ENCODE measurements at regions not wholly inside any gene's neighbourhood (a gene's known extent, or its start where the extent isn't known, plus 50 kb on each side); places are given as distances from the start of the nearest gene placed in this dataset. TPM values are rescaled to one million over a fixed set of nuclear protein-coding genes. Genes with fewer than 3 reads are reported as not detected.
"Not testable (repeated sequence)": the region's sequence is repeated elsewhere in the genome, so short reads cannot be mapped to it uniquely, and the experiment has no call there.

DNA sequence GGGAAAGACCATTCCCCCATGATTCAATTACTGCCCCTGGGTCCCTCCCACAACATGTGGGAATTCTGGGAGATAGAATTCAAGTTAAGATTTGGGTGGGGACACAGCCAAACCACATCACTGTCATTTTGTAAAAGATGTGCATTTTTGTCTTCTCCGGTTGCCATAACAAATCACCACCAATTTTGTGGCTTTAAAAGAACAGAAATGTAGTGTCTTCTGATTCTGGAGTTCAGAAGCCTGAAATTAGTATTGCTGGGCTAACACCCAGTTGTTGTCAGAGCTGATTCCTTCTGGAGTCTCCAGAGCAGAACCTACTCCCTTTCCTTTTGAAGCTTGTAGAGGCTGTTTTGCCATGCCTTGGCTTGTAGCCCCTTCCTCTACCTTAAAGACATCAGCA, 54.1 kb upstream of the DHRSX start:
- H3K9me3 ChIP-seq, result no peaks in the 10 kb centered on the region
- H3K4me1 ChIP-seq, result no peaks in the 10 kb centered on the region
- no peak overlapping the region for H3K27ac ChIP-seq
- intact Hi-C loops (cut with DNase I), result no loop called here
- no peak overlapping the region for H3K4me3 ChIP-seq (replicated peaks in 1 of 3)
- no peaks in the 10 kb centered on the region for H3K36me3 ChIP-seq
- no peak for TF ChIP-seq CTCF (IDR thresholded peaks at IDR 0.05)
- no peak for TF ChIP-seq POLR2A (IDR thresholded peaks at IDR 0.05)
- no peaks in the 10 kb centered on the region for H3K27me3 ChIP-seq
- 89 to 100% methylated on average over 1 of the region's 1 CpG for WGBS, 2 donors
- no peak for DNase-seq

GRCh38 chrX:2554066-2554465, 53.3 kb upstream of the DHRSX start:
- intact Hi-C loops (cut with DNase I); H3K27ac ChIP-seq; H3K36me3 ChIP-seq; DNase-seq; H3K27me3 ChIP-seq; H3K9me3 ChIP-seq; H3K4me1 ChIP-seq; H3K4me3 ChIP-seq (replicated peaks in 1 of 3): not testable (repeated sequence)
- WGBS, 2 donors, result 70 to 73% methylated on average over 6 of the region's 6 CpGs

DNA sequence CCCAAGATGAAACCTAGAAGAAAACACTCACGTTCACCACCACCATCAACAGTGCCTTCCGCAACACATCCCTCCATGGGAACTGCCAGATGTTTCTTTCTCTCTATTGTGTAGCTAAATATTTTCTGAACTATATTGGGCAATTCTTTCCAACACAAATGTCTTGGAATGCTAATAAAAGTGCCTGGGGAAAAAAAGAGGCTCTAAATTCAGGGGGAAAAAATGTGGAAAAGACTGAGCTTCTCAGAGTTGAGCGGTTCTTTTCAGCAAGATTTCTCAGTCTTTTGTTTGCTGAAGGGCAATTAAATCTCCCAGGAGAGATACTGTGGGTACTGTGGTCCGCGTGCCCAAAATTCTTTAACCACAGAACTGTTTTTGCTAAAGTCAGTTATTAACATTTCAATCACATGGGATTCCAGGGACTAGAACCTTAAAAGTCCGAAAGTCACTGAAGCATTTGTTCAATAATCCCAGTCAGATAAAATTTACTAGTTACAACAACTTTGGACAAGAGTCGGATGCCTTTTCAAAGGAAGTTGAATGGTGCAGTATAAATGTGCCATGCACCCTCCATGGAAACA, 51.9 kb upstream of the DHRSX start:
- 56 to 66% methylated on average over 7 of the region's 7 CpGs for WGBS, 2 donors
- H3K27me3 ChIP-seq, result no peaks in the 10 kb centered on the region
- H3K4me3 ChIP-seq (replicated peaks in 1 of 3), result no peak overlapping the region
- no peak overlapping the region for H3K27ac ChIP-seq
- H3K4me1 ChIP-seq, result no peaks in the 10 kb centered on the region
- no peaks in the 10 kb centered on the region for H3K9me3 ChIP-seq
- TF ChIP-seq POLR2A (IDR thresholded peaks at IDR 0.05) (no peak), CTCF (IDR thresholded peaks at IDR 0.05) (no peak)
- intact Hi-C loops (cut with DNase I), result no loop called here
- no peak for DNase-seq
- H3K36me3 ChIP-seq, result no peaks in the 10 kb centered on the region

- DNase-seq, result peak in 1 of 2 donors; percentile 9
- TF ChIP-seq CTCF (IDR thresholded peaks at IDR 0.05) (no peak), POLR2A (IDR thresholded peaks at IDR 0.05) (no peak)
- Histone ChIP-seq H3K36me3 (no peaks in the 10 kb centered on the region), H3K27me3 (no peaks in the 10 kb centered on the region), H3K4me3 (replicated peaks in 1 of 3) (no peak overlapping the region), H3K4me1 (no peaks in the 10 kb centered on the region), H3K9me3 (no peaks in the 10 kb centered on the region), H3K27ac (no peak overlapping the region)
- intact Hi-C loops (cut with DNase I), result no loop called here
- 30 to 32% methylated on average over 9 of the region's 9 CpGs for WGBS, 2 donors
These were observed 49.7 kb upstream of the DHRSX start for GRCh38 chrX:2550328-2551020.

Small RNA genes lying in the stretch of these regions (microRNA-seq; reads per million reads assigned to microRNA genes)
- gene MIR6089, result not detected

Small RNA genes lying in the stretch of these regions (small RNA-seq; reads per million reads assigned to genes)
- gene MIR6089, result not detected
